GM12892 (cell line): ENCODE measurements at regions not wholly inside any gene's neighbourhood (a gene's known extent, or its start where the extent isn't known, plus 50 kb on each side); places are given as distances from the start of the nearest gene placed in this dataset.

Experiments
- POLR2A ChIP-seq: IDR thresholded peaks from 2 replicates; pipeline ENCODE4 v1.6.1; 2011; ENCODE audit warnings: low read depth, low read length, control low read depth
- TAF1 ChIP-seq: IDR thresholded peaks from 2 replicates; pipeline ENCODE4 v1.6.1; 2011; ENCODE audit warnings: low read depth, mild to moderate bottlenecking, control low read depth, low read length, borderline replicate concordance

- TF ChIP-seq TAF1: no peak
- no peak for TF ChIP-seq POLR2A
These were observed 629.0 kb upstream of the IGFBP3 start for GRCh38 chr7:46549892-46550639.
